ENCODE measurements at regions not wholly inside any gene's neighbourhood (a gene's known extent, or its start where the extent isn't known, plus 50 kb on each side); places are given as distances from the start of the nearest gene placed in this dataset.

DNA sequence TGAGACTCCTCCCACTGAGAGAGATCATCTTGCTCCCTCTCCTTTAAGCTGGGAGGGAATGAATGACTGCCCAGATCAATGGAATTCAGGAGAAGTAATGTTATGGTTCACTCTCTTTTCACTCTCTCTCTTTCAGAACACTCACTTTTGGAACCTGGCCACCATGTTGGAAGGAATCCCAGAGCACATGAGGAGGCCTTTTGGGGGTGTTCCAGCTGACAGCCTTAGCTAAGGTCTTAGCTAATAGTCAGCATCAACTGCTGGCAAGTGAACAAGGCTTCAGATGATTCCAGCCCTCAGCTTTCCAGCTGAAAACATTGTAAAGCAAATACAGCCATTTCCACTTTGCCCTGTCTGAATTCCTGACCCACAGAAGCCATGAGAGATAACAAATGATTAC lies 124.0 kb upstream of the CLNK start:
- Histone ChIP-seq H2AFZ (ENCODE audit: low read depth, low read length) (no peak overlapping the region), H3K4me2 (ENCODE audit: insufficient read depth, low read length) (no peak overlapping the region), H3K36me3 (ENCODE audit: insufficient read depth, low read length) (no peaks in the 10 kb centered on the region), H3K27me3 (ENCODE audit: insufficient read depth, low read length, poor library complexity) (no peaks in the 10 kb centered on the region), H3K4me3 (ENCODE audit: low read depth in 1 of 2, low read length in 2 of 2) (no peak overlapping the region), H3K27ac (ENCODE audit: low read length) (no peak overlapping the region), H3K9ac (ENCODE audit: low read depth, low read length) (no peak overlapping the region), H3K79me2 (ENCODE audit: insufficient read depth, low read length) (no peaks in the 10 kb centered on the region), H4K20me1 (ENCODE audit: insufficient read depth, low read length) (no peaks in the 10 kb centered on the region), H3K4me1 (ENCODE audit: insufficient read depth, low read length) (no peaks in the 10 kb centered on the region), H3K9me3 (ENCODE audit: insufficient read depth, low read length, severe bottlenecking) (peaks cover 3% of the 10 kb centered on the region)
- ATAC-seq (ENCODE audit: insufficient read depth, low read depth) (no peak), DNase-seq (no peak)
- no peak for TF ChIP-seq EZH2 (IDR thresholded peaks at IDR 0.05; ENCODE audit: borderline replicate concordance, low read depth, low read length, severe bottlenecking)
- TF ChIP-seq, protein P1, sequence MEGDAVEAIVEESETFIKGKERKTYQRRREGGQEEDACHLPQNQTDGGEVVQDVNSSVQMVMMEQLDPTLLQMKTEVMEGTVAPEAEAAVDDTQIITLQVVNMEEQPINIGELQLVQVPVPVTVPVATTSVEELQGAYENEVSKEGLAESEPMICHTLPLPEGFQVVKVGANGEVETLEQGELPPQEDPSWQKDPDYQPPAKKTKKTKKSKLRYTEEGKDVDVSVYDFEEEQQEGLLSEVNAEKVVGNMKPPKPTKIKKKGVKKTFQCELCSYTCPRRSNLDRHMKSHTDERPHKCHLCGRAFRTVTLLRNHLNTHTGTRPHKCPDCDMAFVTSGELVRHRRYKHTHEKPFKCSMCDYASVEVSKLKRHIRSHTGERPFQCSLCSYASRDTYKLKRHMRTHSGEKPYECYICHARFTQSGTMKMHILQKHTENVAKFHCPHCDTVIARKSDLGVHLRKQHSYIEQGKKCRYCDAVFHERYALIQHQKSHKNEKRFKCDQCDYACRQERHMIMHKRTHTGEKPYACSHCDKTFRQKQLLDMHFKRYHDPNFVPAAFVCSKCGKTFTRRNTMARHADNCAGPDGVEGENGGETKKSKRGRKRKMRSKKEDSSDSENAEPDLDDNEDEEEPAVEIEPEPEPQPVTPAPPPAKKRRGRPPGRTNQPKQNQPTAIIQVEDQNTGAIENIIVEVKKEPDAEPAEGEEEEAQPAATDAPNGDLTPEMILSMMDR (IDR thresholded peaks at IDR 0.05; ENCODE audit: borderline replicate concordance, extremely low read depth, low read length, poor library complexity, severe bottlenecking) = no peak

DNA sequence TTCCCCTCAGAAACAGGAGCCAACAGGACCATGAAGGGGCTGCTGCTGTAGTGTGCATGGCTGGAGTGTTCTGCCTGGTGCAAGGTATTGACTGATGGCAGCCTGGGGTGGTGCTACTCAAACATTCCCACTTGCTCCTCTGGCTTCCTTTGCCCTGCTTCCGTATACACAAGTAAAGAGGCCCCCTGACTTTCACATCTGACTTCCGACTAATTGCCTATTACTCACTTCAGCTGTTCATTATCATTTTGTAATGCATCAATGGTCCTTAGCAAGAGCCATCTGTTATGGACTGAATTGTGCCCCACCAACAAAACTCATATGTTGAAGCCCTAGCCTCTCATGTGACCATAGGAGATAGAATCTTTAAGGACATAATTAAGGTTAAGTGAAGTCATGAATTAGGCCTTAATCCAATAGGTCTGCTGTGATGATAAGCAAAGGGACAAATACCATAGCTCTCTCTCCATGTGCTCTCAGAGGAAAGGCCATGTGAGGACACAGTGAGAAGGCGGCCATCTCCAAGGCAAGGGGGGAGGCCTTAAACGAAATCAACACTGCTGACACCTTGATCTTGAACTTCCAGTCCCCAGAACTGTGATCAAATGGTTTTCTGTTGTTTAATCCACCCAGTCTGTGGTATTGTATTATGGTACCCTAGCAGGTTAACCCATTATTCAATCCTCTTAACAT lies 122.5 kb upstream of the CLNK start:
- no peaks in the 10 kb centered on the region for H4K20me1 ChIP-seq (ENCODE audit: insufficient read depth, low read length)
- TF ChIP-seq EZH2 (IDR thresholded peaks at IDR 0.05; ENCODE audit: borderline replicate concordance, low read depth, low read length, severe bottlenecking) = no peak
- TF ChIP-seq, protein P1 (IDR thresholded peaks at IDR 0.05; ENCODE audit: borderline replicate concordance, extremely low read depth, low read length, poor library complexity, severe bottlenecking) = no peak
- H3K27me3 ChIP-seq (ENCODE audit: insufficient read depth, low read length, poor library complexity) = no peaks in the 10 kb centered on the region
- H3K9me3 ChIP-seq (ENCODE audit: insufficient read depth, low read length, severe bottlenecking) = no peaks in the 10 kb centered on the region
- H2AFZ ChIP-seq (ENCODE audit: low read depth, low read length) = no peak overlapping the region
- no peak overlapping the region for H3K4me2 ChIP-seq (ENCODE audit: insufficient read depth, low read length)
- no peaks in the 10 kb centered on the region for H3K36me3 ChIP-seq (ENCODE audit: insufficient read depth, low read length)
- H3K79me2 ChIP-seq (ENCODE audit: insufficient read depth, low read length) = no peaks in the 10 kb centered on the region
- no peaks in the 10 kb centered on the region for H3K4me1 ChIP-seq (ENCODE audit: insufficient read depth, low read length)
- no peak overlapping the region for H3K9ac ChIP-seq (ENCODE audit: low read depth, low read length)
- ATAC-seq (ENCODE audit: insufficient read depth, low read depth) = no peak
- no peak overlapping the region for H3K4me3 ChIP-seq (ENCODE audit: low read depth in 1 of 2, low read length in 2 of 2)
- H3K27ac ChIP-seq (ENCODE audit: low read length) = no peak overlapping the region
- DNase-seq = no peak

DNA sequence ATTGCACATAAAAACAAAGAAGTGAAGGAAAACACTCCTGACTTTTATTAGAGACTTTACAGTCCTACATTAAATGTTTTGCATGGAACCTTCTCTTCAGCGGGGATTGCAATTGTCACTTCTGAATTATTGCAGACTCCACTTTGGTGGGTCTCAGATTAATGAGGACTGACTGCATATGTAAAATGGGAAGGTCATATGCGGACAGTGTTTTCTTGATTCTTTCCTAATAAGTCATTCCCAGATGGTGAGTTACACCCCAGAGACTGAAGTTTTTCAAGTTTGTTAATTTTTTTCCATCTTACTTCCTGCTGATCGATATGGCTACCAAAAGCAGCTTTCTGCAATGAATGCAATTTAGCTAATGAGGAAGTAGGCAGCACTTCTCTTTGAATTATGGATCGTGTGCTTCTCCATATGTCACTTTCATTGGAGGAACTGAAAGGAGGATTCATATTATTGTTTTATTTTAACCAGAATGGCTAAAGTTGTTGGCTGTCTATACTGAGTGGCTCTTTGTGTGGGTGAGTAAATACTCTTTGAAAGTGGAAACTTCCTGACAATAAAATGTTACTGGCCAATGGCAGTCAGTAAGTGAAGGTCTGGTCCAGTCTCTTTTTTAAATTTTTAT lies 119.3 kb upstream of the CLNK start:
- no peak for DNase-seq
- no peaks in the 10 kb centered on the region for H3K36me3 ChIP-seq (ENCODE audit: insufficient read depth, low read length)
- H3K27me3 ChIP-seq (ENCODE audit: insufficient read depth, low read length, poor library complexity) = no peaks in the 10 kb centered on the region
- H3K79me2 ChIP-seq (ENCODE audit: insufficient read depth, low read length) = no peaks in the 10 kb centered on the region
- H3K4me2 ChIP-seq (ENCODE audit: insufficient read depth, low read length) = no peak overlapping the region
- no peak for TF ChIP-seq EZH2 (IDR thresholded peaks at IDR 0.05; ENCODE audit: borderline replicate concordance, low read depth, low read length, severe bottlenecking)
- TF ChIP-seq, protein P1 (IDR thresholded peaks at IDR 0.05; ENCODE audit: borderline replicate concordance, extremely low read depth, low read length, poor library complexity, severe bottlenecking) = no peak
- H3K9ac ChIP-seq (ENCODE audit: low read depth, low read length) = no peak overlapping the region
- no peaks in the 10 kb centered on the region for H3K9me3 ChIP-seq (ENCODE audit: insufficient read depth, low read length, severe bottlenecking)
- H4K20me1 ChIP-seq (ENCODE audit: insufficient read depth, low read length) = no peaks in the 10 kb centered on the region
- no peaks in the 10 kb centered on the region for H3K4me1 ChIP-seq (ENCODE audit: insufficient read depth, low read length)
- ATAC-seq (ENCODE audit: insufficient read depth, low read depth) = no peak
- no peak overlapping the region for H3K4me3 ChIP-seq (ENCODE audit: low read depth in 1 of 2, low read length in 2 of 2)
- H3K27ac ChIP-seq (ENCODE audit: low read length) = no peak overlapping the region
- H2AFZ ChIP-seq (ENCODE audit: low read depth, low read length) = no peak overlapping the region

All from DND-41 (cell line).